NCI-H2029 (cell line): ENCODE measurements at regions not wholly inside any gene's neighbourhood (a gene's known extent, or its start where the extent isn't known, plus 50 kb on each side); places are given as distances from the start of the nearest gene placed in this dataset.
"Not testable (repeated sequence)": the region's sequence is repeated elsewhere in the genome, so short reads cannot be mapped to it uniquely, and the experiment has no call there.

Experiments
- DNase-seq: peaks from one replicate; lab custom pipeline; 2025; lab: John Stamatoyannopoulos, UW

- no peak for DNase-seq
Observed at GRCh38 chr6:23783901-23784300, 342.1 kb upstream of the NRSN1 start.

- DNase-seq, result no peak
Observed at GRCh38 chr6:23784301-23784919, 341.6 kb upstream of the NRSN1 start.

- no peak for DNase-seq
Observed at GRCh38 chr6:23790756-23791155, 335.3 kb upstream of the NRSN1 start.

- DNase-seq, result no peak
Observed at GRCh38 chr6:23797041-23797440, 329.0 kb upstream of the NRSN1 start.

- DNase-seq, result not testable (repeated sequence)
Observed at GRCh38 chr6:23804289-23804688, 321.7 kb upstream of the NRSN1 start.

- not testable (repeated sequence) for DNase-seq
Observed at GRCh38 chr6:23821141-23821540, 304.9 kb upstream of the NRSN1 start.

- DNase-seq, result no peak
Observed at GRCh38 chr6:23823421-23823820, 302.6 kb upstream of the NRSN1 start.

GRCh38 chr6:23826572-23826971, 299.4 kb upstream of the NRSN1 start:
- DNase-seq, result no peak

- DNase-seq, result no peak
Observed at GRCh38 chr6:23828861-23829260, 297.2 kb upstream of the NRSN1 start.

GRCh38 chr6:23841116-23841515, 284.9 kb upstream of the NRSN1 start:
- no peak for DNase-seq

- DNase-seq, result no peak
Observed at GRCh38 chr6:23842760-23843159, 283.3 kb upstream of the NRSN1 start.

GRCh38 chr6:23851522-23851921, 274.5 kb upstream of the NRSN1 start:
- DNase-seq, result no peak

- not testable (repeated sequence) for DNase-seq
Observed at GRCh38 chr6:23853566-23854133, 272.4 kb upstream of the NRSN1 start.

- DNase-seq, result not testable (repeated sequence)
Observed at GRCh38 chr6:23854154-23854553, 271.9 kb upstream of the NRSN1 start.

- no peak for DNase-seq
Observed at GRCh38 chr6:23855497-23856116, 270.4 kb upstream of the NRSN1 start.

GRCh38 chr6:23870496-23870895, 255.5 kb upstream of the NRSN1 start:
- DNase-seq, result no peak

GRCh38 chr6:23873161-23873560, 252.9 kb upstream of the NRSN1 start:
- DNase-seq, result no peak

GRCh38 chr6:23875006-23875405, 251.0 kb upstream of the NRSN1 start:
- DNase-seq, result no peak

GRCh38 chr6:23879816-23880215, 246.2 kb upstream of the NRSN1 start:
- DNase-seq, result no peak

GRCh38 chr6:23890543-23891227, 235.3 kb upstream of the NRSN1 start:
- peak; percentile 9 for DNase-seq

- no peak for DNase-seq
Observed at GRCh38 chr6:23905133-23905815, 220.7 kb upstream of the NRSN1 start.

GRCh38 chr6:23910420-23910819, 215.6 kb upstream of the NRSN1 start:
- DNase-seq, result no peak
